ENCODE measurements at regions not wholly inside any gene's neighbourhood (a gene's known extent, or its start where the extent isn't known, plus 50 kb on each side); places are given as distances from the start of the nearest gene placed in this dataset.

- TF ChIP-seq CTCF (IDR thresholded peaks at IDR 0.05; ENCODE audit: low read depth, low read length): no peak
- TF ChIP-seq EZH2phosphoT487 (IDR thresholded peaks at IDR 0.05; ENCODE audit: low read depth): no peak
Observed at GRCh38 chr5:44637916-44638869, 170.6 kb upstream of the MRPS30 start.
